ENCODE measurements at regions not wholly inside any gene's neighbourhood (a gene's known extent, or its start where the extent isn't known, plus 50 kb on each side); places are given as distances from the start of the nearest gene placed in this dataset.

DNA sequence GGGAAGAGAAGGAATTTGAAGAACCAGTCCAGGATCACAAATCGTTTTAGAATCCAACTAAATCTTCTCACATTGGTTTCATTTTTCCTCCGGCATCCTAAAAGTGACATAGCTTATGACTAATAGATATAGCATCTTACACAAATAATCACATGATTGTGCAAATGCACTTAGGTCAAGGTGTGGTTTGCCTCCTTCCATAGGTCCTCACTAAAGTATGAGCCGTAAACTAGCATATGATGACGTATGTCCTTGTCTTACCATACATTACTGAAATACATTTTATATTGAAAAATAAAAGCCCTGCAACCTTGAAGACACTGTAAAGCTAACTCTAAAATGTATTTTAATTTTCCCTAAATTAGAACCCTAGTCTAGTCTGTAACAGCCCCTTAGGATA lies 362.7 kb upstream of the ADAMTS16 start:
- no peak for TF ChIP-seq POLR2A (IDR thresholded peaks at IDR 0.05)
- TF ChIP-seq CTCF (IDR thresholded peaks at IDR 0.05): no peak
